PC-3 (cell line): ENCODE measurements at regions not wholly inside any gene's neighbourhood (a gene's known extent, or its start where the extent isn't known, plus 50 kb on each side); places are given as distances from the start of the nearest gene placed in this dataset.
A peak's percentile ranks its signal among the peaks of the same experiment; 100 is the strongest.

Experiments used
- EZH2 ChIP-seq: fragments of 300-600 bp; sonication (generic); IDR thresholded peaks from one replicate; pipeline ENCODE4 v1.6.1; 2017; ENCODE audit warnings: antibody characterized with exemption, mild to moderate bottlenecking, low read length; ENCODE audit not compliant: unreplicated experiment
- EZH2phosphoT487 ChIP-seq: fragments of 300-600 bp; sonication (generic); IDR thresholded peaks from 2 replicates; pipeline ENCODE4 v1.6.1; 2018; ENCODE audit warnings: mild to moderate bottlenecking, antibody characterized with exemption, low read length, borderline replicate concordance
- TF ChIP-seq, protein P1 (sequence below): fragments of 300-600 bp; sonication (generic); conservative IDR thresholded peaks from 2 replicates; pipeline ENCODE4 v1.5.1; 2017; ENCODE audit warnings: antibody characterized with exemption, low read depth, mild to moderate bottlenecking, low read length

GRCh38 chr5:128667152-128667551, 129.1 kb upstream of the FBN2 start:
- TF ChIP-seq, protein P1, sequence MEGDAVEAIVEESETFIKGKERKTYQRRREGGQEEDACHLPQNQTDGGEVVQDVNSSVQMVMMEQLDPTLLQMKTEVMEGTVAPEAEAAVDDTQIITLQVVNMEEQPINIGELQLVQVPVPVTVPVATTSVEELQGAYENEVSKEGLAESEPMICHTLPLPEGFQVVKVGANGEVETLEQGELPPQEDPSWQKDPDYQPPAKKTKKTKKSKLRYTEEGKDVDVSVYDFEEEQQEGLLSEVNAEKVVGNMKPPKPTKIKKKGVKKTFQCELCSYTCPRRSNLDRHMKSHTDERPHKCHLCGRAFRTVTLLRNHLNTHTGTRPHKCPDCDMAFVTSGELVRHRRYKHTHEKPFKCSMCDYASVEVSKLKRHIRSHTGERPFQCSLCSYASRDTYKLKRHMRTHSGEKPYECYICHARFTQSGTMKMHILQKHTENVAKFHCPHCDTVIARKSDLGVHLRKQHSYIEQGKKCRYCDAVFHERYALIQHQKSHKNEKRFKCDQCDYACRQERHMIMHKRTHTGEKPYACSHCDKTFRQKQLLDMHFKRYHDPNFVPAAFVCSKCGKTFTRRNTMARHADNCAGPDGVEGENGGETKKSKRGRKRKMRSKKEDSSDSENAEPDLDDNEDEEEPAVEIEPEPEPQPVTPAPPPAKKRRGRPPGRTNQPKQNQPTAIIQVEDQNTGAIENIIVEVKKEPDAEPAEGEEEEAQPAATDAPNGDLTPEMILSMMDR = peak; percentile 50; the same call in 1 of the 2 replicates
- TF ChIP-seq EZH2 (no peak), EZH2phosphoT487 (no peak)
